HCT116 (cell line): ENCODE measurements at regions not wholly inside any gene's neighbourhood (a gene's known extent, or its start where the extent isn't known, plus 50 kb on each side); places are given as distances from the start of the nearest gene placed in this dataset.

ENCODE experiments used
- ATAC-seq: fragments of 200-7000 bp; cut with Tn5 transposase; 2 replicates; pipeline ENCODE4 v1.9.1; 2020; ENCODE audit warnings: mild to moderate bottlenecking, moderate library complexity
- BruUV-seq: library from RNA; stranded (reverse); fragments of 400-500 nt; replicated peaks from 2 replicates; lab custom pipeline; 2021; lab: Mats Ljungman, UMichigan
- CTCF ChIA-PET: fragments of 300-600 bp; sonication (Branson Sonifier 250); formaldehyde crosslinking; loops from one replicate; lab custom pipeline; 2021; ENCODE audit warnings: antibody characterized with exemption; lab: Charles Lee
- POLR2A ChIA-PET: fragments of 300-600, 350-600 bp; sonication (Branson Sonifier 250); formaldehyde crosslinking; loops from one replicate; lab custom pipeline; 2021; ENCODE audit warnings: antibody characterized with exemption; lab: Charles Lee
- RAD21 ChIA-PET, 2 experiments: fragments of 300-600 bp; sonication (Branson Sonifier 250); formaldehyde crosslinking; loops; one replicate each; lab custom pipeline; 2023; ENCODE audit warnings: low total read pairs in 2 of 2; ENCODE audit not compliant: uncharacterized antibody in 2 of 2, unreplicated experiment in 2 of 2, low non-redundant PET in 1 of 2; lab: Charles Lee
- DNase-seq: peaks from one replicate; pipeline ENCODE4 v3.0.0-alpha.2; 2010; ENCODE audit warnings: low read depth, low spot score
- H2AFZ ChIP-seq: fragments of 200-600 bp; shearing (Covaris generic), sonication (generic); 2 replicates; pipeline ENCODE4 v1.6.1; 2017; ENCODE audit warnings: low read depth, mixed run types, mixed read lengths, antibody characterized with exemption, low read length; ENCODE audit not compliant: poor library complexity, severe bottlenecking
- H3K27ac ChIP-seq: 2 replicates; pipeline ENCODE4 v1.5.1; 2012; ENCODE audit warnings: low read depth, low read length
- H3K27me3 ChIP-seq: fragments of 200-600 bp; sonication (generic); 2 replicates; pipeline ENCODE4 v1.6.1; 2016; ENCODE audit warnings: mixed run types, low read length, mixed read lengths; ENCODE audit not compliant: insufficient read depth
- H3K36me3 ChIP-seq, 2 experiments: fragments of 200-500 bp in 1 of 2; fragments of 200-600 bp in 1 of 2; sonication (Bioruptor generic) in 1 of 2; sonication (generic) in 1 of 2; 2 replicates each; pipeline versions ENCODE4 v1.5.1 to v1.6.1; 2014 to 2016; ENCODE audit warnings: low read length in 2 of 2, inconsistent platforms in 1 of 2, mixed read lengths in 1 of 2, mixed run types in 1 of 2; ENCODE audit not compliant: insufficient read depth in 2 of 2, control insufficient read depth in 1 of 2
- H3K4me1 ChIP-seq, 2 experiments: fragments of 200-600 bp in 1 of 2; sonication (generic) in 1 of 2; 2 replicates each; pipeline versions ENCODE4 v1.5.1 to v1.6.1; 2012 to 2017; ENCODE audit warnings: low read length in 2 of 2, inconsistent platforms in 1 of 2, mild to moderate bottlenecking in 1 of 2, mixed read lengths in 1 of 2, mixed run types in 1 of 2, moderate library complexity in 1 of 2; ENCODE audit not compliant: insufficient read depth in 2 of 2, control insufficient read depth in 1 of 2
- H3K4me2 ChIP-seq: fragments of 200-600 bp; sonication (generic); 2 replicates; pipeline ENCODE4 v1.6.1; 2017; ENCODE audit warnings: mixed run types, low read length, mixed read lengths
- H3K4me3 ChIP-seq, 2 experiments: fragments of 200-600 bp in 1 of 2; sonication (generic) in 1 of 2; replicated peaks in 1 of 2; 2 replicates each; pipeline ENCODE4 v1.5.1; 2011 to 2016; ENCODE audit warnings: low read length in 2 of 2, control low read depth in 1 of 2, low read depth in 1 of 2, mild to moderate bottlenecking in 1 of 2, mixed read lengths in 1 of 2, mixed run types in 1 of 2
- H3K79me2 ChIP-seq: fragments of 200-600 bp; sonication (generic); 2 replicates; pipeline ENCODE4 v1.6.1; 2017; ENCODE audit warnings: mild to moderate bottlenecking, mixed run types, low read length, moderate library complexity, mixed read lengths; ENCODE audit not compliant: insufficient read depth
- H3K9ac ChIP-seq: fragments of 200-600 bp; sonication (generic); 2 replicates; pipeline ENCODE4 v1.6.1; 2016; ENCODE audit warnings: low read length, mixed read lengths
- H3K9me2 ChIP-seq: fragments of 200-600 bp; sonication (generic), shearing (Covaris generic); 2 replicates; pipeline ENCODE4 v1.6.1; 2017; ENCODE audit warnings: mixed run types, mild to moderate bottlenecking, moderate library complexity; ENCODE audit not compliant: insufficient read depth
- H3K9me3 ChIP-seq, 2 experiments: fragments of 200-500 bp in 1 of 2; fragments of 200-600 bp in 1 of 2; sonication (Bioruptor generic) in 1 of 2; sonication (generic) in 1 of 2; 2 replicates each; pipeline ENCODE4 v1.6.1; 2014 to 2017; ENCODE audit warnings: low read length in 2 of 2, mixed read lengths in 2 of 2, inconsistent platforms in 1 of 2, low read depth in 1 of 2, mild to moderate bottlenecking in 1 of 2, mixed run types in 1 of 2, moderate library complexity in 1 of 2; ENCODE audit not compliant: control insufficient read depth in 1 of 2, insufficient read depth in 1 of 2
- H4K20me1 ChIP-seq: fragments of 200-600 bp; sonication (generic), shearing (Covaris generic); 2 replicates; pipeline ENCODE4 v1.6.1; 2017; ENCODE audit warnings: mixed run types, mild to moderate bottlenecking, moderate library complexity; ENCODE audit not compliant: insufficient read depth
- ATF3 ChIP-seq: IDR thresholded peaks from 2 replicates; pipeline ENCODE4 v1.6.1; 2012
- CBX3 ChIP-seq: IDR thresholded peaks from 2 replicates; pipeline ENCODE4 v1.6.1; 2012; ENCODE audit warnings: low read depth
- CEBPB ChIP-seq: IDR thresholded peaks from 2 replicates; pipeline ENCODE4 v1.6.1; 2012; ENCODE audit warnings: low read depth
- CTCF ChIP-seq, 3 experiments: fragments of 200-600 bp in 1 of 3; sonication (generic) in 1 of 3; IDR thresholded peaks in 2 of 3; conservative IDR thresholded peaks in 1 of 3; 2 replicates each; pipeline ENCODE4 v1.5.1; 2012 to 2017; ENCODE audit warnings: low read depth in 2 of 3, low read length in 2 of 3, antibody characterized with exemption in 1 of 3, borderline replicate concordance in 1 of 3, control low read depth in 1 of 3, mild to moderate bottlenecking in 1 of 3, mixed read lengths in 1 of 3, mixed run types in 1 of 3, moderate library complexity in 1 of 3; ENCODE audit not compliant: insufficient read depth in 1 of 3
- EZH2phosphoT487 ChIP-seq: fragments of 200-600 bp; IDR thresholded peaks from 2 replicates; pipeline ENCODE4 v1.6.1; 2018; ENCODE audit warnings: antibody characterized with exemption, borderline replicate concordance
- MAX ChIP-seq: IDR thresholded peaks from 2 replicates; pipeline ENCODE4 v1.6.1; 2012
- SRF ChIP-seq: IDR thresholded peaks from 2 replicates; pipeline ENCODE4 v1.6.1; 2012; ENCODE audit warnings: low read depth
- TCF7L2 ChIP-seq: IDR thresholded peaks from 2 replicates; pipeline ENCODE4 v1.7.0; 2011; ENCODE audit warnings: borderline replicate concordance, inconsistent platforms; ENCODE audit not compliant: insufficient read depth, insufficient read length; ENCODE audit errors: extremely low read depth
- YY1 ChIP-seq: IDR thresholded peaks from 2 replicates; pipeline ENCODE4 v1.6.1; 2011; ENCODE audit warnings: low read length, low read depth, moderate library complexity, mild to moderate bottlenecking; ENCODE audit not compliant: insufficient replicate concordance; ENCODE audit errors: extremely low read depth
- ZBTB33 ChIP-seq: IDR thresholded peaks from 2 replicates; pipeline ENCODE4 v1.6.1; 2011; ENCODE audit warnings: mild to moderate bottlenecking, low read length, moderate library complexity; ENCODE audit not compliant: insufficient replicate concordance; ENCODE audit errors: extremely low read depth
- ZFX ChIP-seq: fragments of 450-650 bp; IDR thresholded peaks from 2 replicates; pipeline ENCODE4 v1.6.1; 2017
- ZNF274 ChIP-seq: fragments of 200-500 bp; sonication (Bioruptor generic); IDR thresholded peaks from 2 replicates; pipeline ENCODE4 v1.6.1; 2014; ENCODE audit warnings: mild to moderate bottlenecking, low read depth, low read length, inconsistent platforms
- intact Hi-C: fragments of 100-400 bp; cut with micrococcal nuclease; formaldehyde crosslinking; loops from 2 replicates; pipeline ENCODE4 v1.10.0; 2022

- no peak overlapping the region for H2AFZ ChIP-seq
- no peak for TF ChIP-seq SRF
- TF ChIP-seq, all 23 proteins: peak for 0
- Histone ChIP-seq H3K27ac (no peak overlapping the region), H3K36me3 (no peaks in the 10 kb centered on the region), H3K4me3 (no peak overlapping the region), H3K27me3 (no peaks in the 10 kb centered on the region), H3K9me2 (no peaks in the 10 kb centered on the region), H3K9ac (no peak overlapping the region), H3K4me2 (no peak overlapping the region), H3K9me3 (peaks cover 5 to 6% of the 10 kb centered on the region in 2 experiments; a peak in 2 of 4 replicates), H4K20me1 (no peaks in the 10 kb centered on the region), H3K79me2 (no peaks in the 10 kb centered on the region), H3K4me1 (no peaks in the 10 kb centered on the region)
- CTCF ChIA-PET = no interaction called here
- RAD21 ChIA-PET = no interaction called here
- intact Hi-C loops = no loop called here
- DNase-seq (no peak), ATAC-seq (no peak)
- POLR2A ChIA-PET = no interaction called here
- no TSS peak for BruUV-seq
These were observed 286.2 kb upstream of the SGK1 start for GRCh38 chr6:134604014-134604676.

- ATAC-seq (no peak), DNase-seq (no peak)
- POLR2A ChIA-PET = no interaction called here
- CTCF ChIA-PET = no interaction called here
- no peaks in the 10 kb centered on the region for H3K79me2 ChIP-seq
- no peaks in the 10 kb centered on the region for H4K20me1 ChIP-seq
- no peak overlapping the region for H3K4me3 ChIP-seq
- no peak overlapping the region for H3K9ac ChIP-seq
- no peak overlapping the region for H3K27ac ChIP-seq
- RAD21 ChIA-PET = no interaction called here
- H3K4me1 ChIP-seq = no peaks in the 10 kb centered on the region
- no peaks in the 10 kb centered on the region for H3K9me2 ChIP-seq
- H3K27me3 ChIP-seq = no peaks in the 10 kb centered on the region
- intact Hi-C loops = no loop called here
- no peaks in the 10 kb centered on the region for H3K36me3 ChIP-seq
- no peak overlapping the region for H2AFZ ChIP-seq
- TF ChIP-seq MAX (no peak), YY1 (no peak), ATF3 (no peak), EZH2phosphoT487 (no peak), CTCF (IDR thresholded peaks at IDR 0.05 in 2 of 3, conservative IDR thresholded peaks at IDR 0.05 in 1 of 3; ENCODE audit: borderline replicate concordance in 1 of 3, insufficient read depth in 1 of 3, low read depth in 2 of 3, low read length in 2 of 3) (no peak), ZNF274 (no peak), ZBTB33 (no peak), CEBPB (no peak), CBX3 (no peak), TCF7L2 (no peak), SRF (no peak), ZFX (no peak)
- no peak overlapping the region for H3K4me2 ChIP-seq
- H3K9me3 ChIP-seq = peaks cover 5 to 6% of the 10 kb centered on the region in 2 experiments; a peak in 2 of 4 replicates
- no TSS peak for BruUV-seq
These were observed 285.6 kb upstream of the SGK1 start for GRCh38 chr6:134603561-134603960.
